Neuronal stem cell (in vitro differentiated cells): ENCODE measurements at regions not wholly inside any gene's neighbourhood (a gene's known extent, or its start where the extent isn't known, plus 50 kb on each side); places are given as distances from the start of the nearest gene placed in this dataset.

ENCODE experiments used
- DNase-seq: peaks from one replicate; pipeline ENCODE4 v3.0.0-alpha.2; 2013; ENCODE audit warnings: low spot score
- H2AFZ ChIP-seq: one replicate; pipeline ENCODE4 v1.6.1; 2013; ENCODE audit warnings: mild to moderate bottlenecking, low read length, inconsistent platforms
- H2AK5ac ChIP-seq: 2 replicates; pipeline ENCODE4 v1.6.1; 2013; ENCODE audit warnings: low read depth, mild to moderate bottlenecking, inconsistent platforms, low read length, moderate library complexity, mixed read lengths
- H2BK120ac ChIP-seq: 2 replicates; pipeline ENCODE4 v1.6.1; 2013; ENCODE audit warnings: low read depth, mild to moderate bottlenecking, inconsistent platforms, low read length, moderate library complexity, mixed read lengths
- H2BK12ac ChIP-seq: one replicate; pipeline ENCODE4 v1.6.1; 2013; ENCODE audit warnings: low read length, inconsistent platforms
- H2BK15ac ChIP-seq: 2 replicates; pipeline ENCODE4 v1.6.1; 2013; ENCODE audit warnings: mild to moderate bottlenecking, low read length, inconsistent platforms, mixed read lengths
- H2BK5ac ChIP-seq: one replicate; pipeline ENCODE4 v1.6.1; 2013; ENCODE audit warnings: inconsistent platforms, mild to moderate bottlenecking, low read length, moderate library complexity
- H3K14ac ChIP-seq: one replicate; pipeline ENCODE4 v1.6.1; 2013; ENCODE audit warnings: low read length, inconsistent platforms
- H3K18ac ChIP-seq: 2 replicates; pipeline ENCODE4 v1.6.1; 2013; ENCODE audit warnings: low read length, inconsistent platforms
- H3K23ac ChIP-seq: 2 replicates; pipeline ENCODE4 v1.6.1; 2013; ENCODE audit warnings: low read depth, mild to moderate bottlenecking, mixed read lengths, low read length, inconsistent platforms; ENCODE audit not compliant: poor library complexity
- H3K27ac ChIP-seq: replicated peaks from 3 replicates; pipeline ENCODE4 v1.5.1; 2013; ENCODE audit warnings: low read length, inconsistent platforms
- H3K27me3 ChIP-seq, 3 experiments: 2 replicates each; pipeline ENCODE4 v1.6.1; 2013; ENCODE audit warnings: low read length in 3 of 3, mild to moderate bottlenecking in 2 of 3, inconsistent platforms in 1 of 3, low read depth in 1 of 3, mixed read lengths in 1 of 3, moderate library complexity in 1 of 3; ENCODE audit not compliant: control insufficient read depth in 3 of 3, insufficient read depth in 3 of 3
- H3K36me3 ChIP-seq, 2 donors: replicated peaks in 1 of 2; 2 replicates each; pipeline ENCODE4 v1.6.1; 2013; ENCODE audit warnings: low read length in 2 of 2; ENCODE audit not compliant: control insufficient read depth in 2 of 2, insufficient read depth in 2 of 2
- H3K4ac ChIP-seq: 2 replicates; pipeline ENCODE4 v1.6.1; 2013; ENCODE audit warnings: inconsistent platforms, mild to moderate bottlenecking, low read length, moderate library complexity
- H3K4me1 ChIP-seq, 2 donors: 1 replicate in 1 of 2; 2 replicates in 1 of 2; pipeline ENCODE4 v1.6.1; 2013; ENCODE audit warnings: low read length in 2 of 2, low read depth in 1 of 2; ENCODE audit not compliant: control insufficient read depth in 2 of 2, insufficient read depth in 1 of 2
- H3K4me2 ChIP-seq: one replicate; pipeline ENCODE4 v1.6.1; 2013; ENCODE audit warnings: mild to moderate bottlenecking, low read length, inconsistent platforms; ENCODE audit not compliant: insufficient read depth, poor library complexity, severe bottlenecking
- H3K4me3 ChIP-seq, 2 donors: 2 replicates each; pipeline ENCODE4 v1.5.1; 2013; ENCODE audit warnings: low read length in 2 of 2, mild to moderate bottlenecking in 2 of 2, inconsistent platforms in 1 of 2, moderate library complexity in 1 of 2
- H3K79me1 ChIP-seq: one replicate; pipeline ENCODE4 v1.6.1; 2013; ENCODE audit warnings: low read depth, mild to moderate bottlenecking, inconsistent platforms, low read length, moderate library complexity
- H3K9ac ChIP-seq: one replicate; pipeline ENCODE4 v1.6.1; 2013; ENCODE audit warnings: mild to moderate bottlenecking, low read depth, low read length, inconsistent platforms; ENCODE audit not compliant: poor library complexity
- H3K9me3 ChIP-seq, 2 donors: replicated peaks in 1 of 2; 2 replicates each; pipeline versions ENCODE3 to v1.6.1; 2013; ENCODE audit warnings: low read length in 2 of 2, mild to moderate bottlenecking in 2 of 2, inconsistent platforms in 1 of 2, low read depth in 1 of 2, mixed read lengths in 1 of 2, moderate library complexity in 1 of 2; ENCODE audit not compliant: control insufficient read depth in 2 of 2, insufficient read depth in 1 of 2
- H4K8ac ChIP-seq: one replicate; pipeline ENCODE4 v1.6.1; 2013; ENCODE audit warnings: low read depth, mild to moderate bottlenecking, inconsistent platforms, low read length, moderate library complexity
- H4K91ac ChIP-seq: one replicate; pipeline ENCODE4 v1.6.1; 2013; ENCODE audit warnings: low read length, low read depth, mild to moderate bottlenecking, inconsistent platforms; ENCODE audit not compliant: poor library complexity
- WGBS, 2 donors: extraction: QIAGEN DNeasy Blood & Tissue Kit; methylation state at CpG; one replicate each; pipeline ENCODE4 v1.1.7; 2013; ENCODE audit warnings: missing lambda C conversion rate in 2 of 2, mixed read lengths in 1 of 2; ENCODE audit not compliant: insufficient read length in 2 of 2, insufficient replicate concordance in 1 of 2; ENCODE audit errors: extremely low coverage in 2 of 2; 5-methylcytosine and 5-hydroxymethylcytosine counted together

DNA sequence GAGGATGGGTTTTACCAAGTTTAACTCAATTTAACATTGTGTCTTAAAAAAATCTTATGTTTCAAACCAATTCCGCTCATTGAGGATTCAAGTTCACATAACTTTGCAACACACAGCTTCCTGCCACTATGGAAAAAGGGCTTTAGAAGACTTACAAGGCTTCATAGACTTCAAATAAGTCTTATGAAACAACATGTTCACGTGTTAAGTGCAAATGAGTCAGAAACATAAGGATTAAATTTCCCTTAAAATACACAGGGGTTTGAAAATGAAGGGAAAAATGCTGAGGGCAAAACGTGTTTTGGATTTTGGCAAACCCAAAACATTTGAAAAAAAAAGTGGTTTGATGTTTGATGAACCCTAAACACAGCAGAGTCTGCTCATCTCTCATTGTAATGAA, 364.8 kb downstream of the BMP4 start:
- H3K4me3 ChIP-seq = no peak overlapping the region
- DNase-seq = no peak
- WGBS, 2 donors = no CpG with 5 or more reads among the region's 3 CpGs
- no peaks in the 10 kb centered on the region for H3K79me1 ChIP-seq
- H2BK5ac ChIP-seq = no peak overlapping the region
- H3K27me3 ChIP-seq = no peaks in the 10 kb centered on the region
- H2BK15ac ChIP-seq = no peak overlapping the region
- no peak overlapping the region for H4K91ac ChIP-seq
- H3K14ac ChIP-seq = no peak overlapping the region
- no peak overlapping the region for H2AK5ac ChIP-seq
- no peaks in the 10 kb centered on the region for H3K36me3 ChIP-seq
- no peak overlapping the region for H3K23ac ChIP-seq
- H3K9me3 ChIP-seq = no peaks in the 10 kb centered on the region
- H3K27ac ChIP-seq = no peak overlapping the region
- no peak overlapping the region for H3K18ac ChIP-seq
- no peak overlapping the region for H3K4ac ChIP-seq
- no peak overlapping the region for H3K9ac ChIP-seq
- no peaks in the 10 kb centered on the region for H3K4me1 ChIP-seq
- no peak overlapping the region for H2BK12ac ChIP-seq
- H3K4me2 ChIP-seq = no peak overlapping the region
- H2BK120ac ChIP-seq = no peak overlapping the region
- H2AFZ ChIP-seq = no peak overlapping the region
- H4K8ac ChIP-seq = no peak overlapping the region

- Histone ChIP-seq H4K8ac (no peak overlapping the region), H3K18ac (no peak overlapping the region), H4K91ac (no peak overlapping the region), H2BK5ac (no peak overlapping the region), H3K4me1 (peaks cover 0 to 2% of the 10 kb centered on the region in 2 donors), H2AFZ (no peak overlapping the region), H3K9me3 (peaks cover 0 to 2% of the 10 kb centered on the region in 2 donors), H3K4me3 (no peak overlapping the region), H3K79me1 (no peaks in the 10 kb centered on the region), H3K9ac (no peak overlapping the region), H3K36me3 (no peaks in the 10 kb centered on the region), H2BK15ac (no peak overlapping the region), H2AK5ac (no peak overlapping the region), H3K27me3 (no peaks in the 10 kb centered on the region), H2BK120ac (no peak overlapping the region), H2BK12ac (no peak overlapping the region), H3K23ac (no peak overlapping the region), H3K14ac (no peak overlapping the region), H3K4me2 (no peak overlapping the region), H3K4ac (no peak overlapping the region), H3K27ac (no peak overlapping the region)
- WGBS, 2 donors = no CpG with 5 or more reads among the region's 1 CpG
- no peak for DNase-seq
Measured at GRCh38 chr14:53581504-53581903, 375.1 kb downstream of the BMP4 start.

DNA sequence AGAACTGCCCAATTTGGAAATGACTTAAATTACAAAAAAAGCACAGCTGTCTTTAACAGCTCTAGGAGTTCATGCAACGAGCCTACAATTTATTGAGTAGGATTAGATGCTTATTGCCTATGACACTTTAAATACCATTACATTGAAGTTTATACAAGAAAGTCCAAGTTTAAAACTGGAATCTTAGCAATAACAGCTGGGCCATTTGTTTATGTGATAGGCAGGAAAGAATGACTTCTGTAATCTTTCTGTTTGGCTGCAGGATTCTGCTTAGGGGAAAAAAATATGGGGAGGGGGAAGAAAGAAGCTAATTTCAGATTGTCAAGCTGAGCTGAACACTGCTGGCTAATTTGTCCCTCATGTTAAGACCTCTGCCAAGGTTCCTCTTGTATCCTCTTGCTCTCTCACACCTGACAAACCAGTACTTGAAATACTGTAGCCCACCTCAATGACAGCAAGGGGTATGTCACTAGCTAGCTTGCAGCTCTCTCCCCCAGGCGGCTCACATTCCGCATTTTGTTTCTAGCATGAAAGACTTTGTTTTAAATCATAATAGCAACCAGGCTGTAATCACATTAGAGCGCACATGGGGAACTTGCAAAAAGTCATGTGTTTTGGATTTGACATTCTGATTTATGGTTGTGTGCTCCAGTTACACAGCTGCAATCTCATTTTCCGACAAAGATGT, 384.8 kb downstream of the BMP4 start:
- H3K9ac ChIP-seq = no peak overlapping the region
- no peak overlapping the region for H2BK5ac ChIP-seq
- H3K9me3 ChIP-seq = peaks cover 3 to 6% of the 10 kb centered on the region in 2 donors
- DNase-seq = no peak
- no peak overlapping the region for H2BK120ac ChIP-seq
- H2BK15ac ChIP-seq = no peak overlapping the region
- no peak overlapping the region for H3K14ac ChIP-seq
- no peaks in the 10 kb centered on the region for H3K36me3 ChIP-seq
- no peak overlapping the region for H3K4me3 ChIP-seq
- H3K23ac ChIP-seq = no peak overlapping the region
- H3K4ac ChIP-seq = no peak overlapping the region
- no CpG with 5 or more reads among the region's 5 CpGs for WGBS, 2 donors
- H4K91ac ChIP-seq = no peak overlapping the region
- H3K4me2 ChIP-seq = no peak overlapping the region
- H2AK5ac ChIP-seq = no peak overlapping the region
- peaks cover 1% of the 10 kb centered on the region for H3K79me1 ChIP-seq
- H3K4me1 ChIP-seq = no peaks in the 10 kb centered on the region
- no peak overlapping the region for H3K18ac ChIP-seq
- no peaks in the 10 kb centered on the region for H3K27me3 ChIP-seq
- H2BK12ac ChIP-seq = no peak overlapping the region
- no peak overlapping the region for H2AFZ ChIP-seq
- no peak overlapping the region for H3K27ac ChIP-seq
- H4K8ac ChIP-seq = no peak overlapping the region

GRCh38 chr14:53570411-53571387, 385.9 kb downstream of the BMP4 start:
- no CpG with 5 or more reads among the region's 9 CpGs for WGBS, 2 donors
- peaks cover 1% of the 10 kb centered on the region for H3K79me1 ChIP-seq
- no peak overlapping the region for H2AK5ac ChIP-seq
- no peaks in the 10 kb centered on the region for H3K36me3 ChIP-seq
- H3K27ac ChIP-seq = no peak overlapping the region
- H3K23ac ChIP-seq = no peak overlapping the region
- no peaks in the 10 kb centered on the region for H3K4me1 ChIP-seq
- H3K4me2 ChIP-seq = no peak overlapping the region
- no peaks in the 10 kb centered on the region for H3K27me3 ChIP-seq
- no peak overlapping the region for H3K18ac ChIP-seq
- H3K14ac ChIP-seq = no peak overlapping the region
- no peak overlapping the region for H2BK120ac ChIP-seq
- no peak overlapping the region for H2BK12ac ChIP-seq
- no peak for DNase-seq
- no peak overlapping the region for H2BK5ac ChIP-seq
- no peak overlapping the region for H3K4ac ChIP-seq
- no peak overlapping the region for H3K4me3 ChIP-seq
- no peak overlapping the region for H4K91ac ChIP-seq
- peaks cover 0 to under 1% of the 10 kb centered on the region in 2 donors for H3K9me3 ChIP-seq
- H2AFZ ChIP-seq = no peak overlapping the region
- H2BK15ac ChIP-seq = no peak overlapping the region
- H3K9ac ChIP-seq = no peak overlapping the region
- H4K8ac ChIP-seq = no peak overlapping the region
